ENCODE measurements at regions not wholly inside any gene's neighbourhood (a gene's known extent, or its start where the extent isn't known, plus 50 kb on each side); places are given as distances from the start of the nearest gene placed in this dataset.

DNA sequence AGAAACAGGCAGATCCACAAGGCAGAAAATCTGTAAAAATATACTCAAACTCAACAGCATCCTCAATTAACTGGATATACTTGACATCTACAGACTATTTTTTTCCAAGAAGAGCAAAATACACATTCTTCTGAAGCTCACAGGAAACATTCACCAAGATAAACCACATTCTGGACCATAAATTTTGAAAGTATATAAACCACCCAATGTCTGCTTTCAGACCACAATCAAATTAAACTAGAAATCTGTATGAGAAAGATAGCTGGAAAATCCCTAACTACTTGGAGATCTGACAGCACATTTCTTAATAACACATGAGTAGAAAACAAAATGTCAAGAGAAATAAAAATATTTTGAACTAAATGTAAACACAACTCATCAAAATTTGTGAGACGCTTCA lies 195.5 kb downstream of the ERMARD start:
- no peak for DNase-seq (ENCODE audit: low read depth)

DNA sequence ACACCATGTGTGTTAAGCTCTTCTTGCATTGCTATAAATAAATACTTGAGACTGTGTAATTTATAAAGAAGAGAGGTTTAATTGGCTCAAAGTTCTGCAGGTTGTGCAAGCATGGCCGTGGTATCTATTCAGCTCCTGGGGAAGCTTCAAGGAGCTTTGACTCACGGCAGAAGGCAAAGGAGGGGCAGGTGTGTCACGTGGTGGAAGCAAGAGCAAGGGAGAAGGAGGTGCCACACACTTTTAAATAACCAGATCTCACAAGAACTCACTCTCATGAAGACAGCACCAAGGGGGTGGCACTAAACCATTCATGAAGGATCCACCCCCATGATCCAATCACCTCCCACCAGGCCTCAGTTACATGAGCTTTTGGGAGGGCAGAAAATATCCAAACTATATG lies 193.7 kb downstream of the ERMARD start:
- no peak for DNase-seq (ENCODE audit: low read depth)

DNA sequence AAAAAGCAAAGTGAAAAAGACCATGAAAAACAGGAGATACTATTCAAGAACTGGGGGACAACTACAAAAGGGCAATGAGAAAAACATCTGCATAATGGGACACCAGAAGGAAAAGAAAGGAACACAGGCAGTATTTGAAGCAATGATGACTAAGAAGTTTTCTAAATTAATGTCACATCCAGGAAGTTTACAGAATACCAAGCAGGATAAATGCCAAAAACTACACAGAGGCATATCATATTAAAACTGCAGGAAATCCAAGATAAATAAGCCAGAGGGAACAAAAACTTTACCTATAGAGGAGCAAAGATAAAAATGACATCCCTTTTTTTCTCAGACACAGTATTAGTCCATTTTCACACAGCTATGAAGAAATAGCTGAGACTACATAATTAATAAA lies 193.0 kb downstream of the ERMARD start:
- no peak for DNase-seq (ENCODE audit: low read depth)

DNA sequence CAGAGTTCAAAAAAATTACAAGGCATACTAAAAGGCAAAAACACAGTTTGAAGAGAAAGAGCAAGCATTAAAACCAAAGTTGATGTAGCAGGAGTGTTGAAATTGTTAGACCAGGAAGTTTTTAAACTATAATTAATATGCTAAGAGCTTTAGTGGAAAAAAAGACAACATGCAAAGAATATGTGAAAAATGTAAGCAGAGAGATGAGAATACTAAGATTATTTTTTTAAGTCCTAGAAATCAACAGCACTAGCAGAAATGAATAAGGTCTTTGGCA lies 192.6 kb downstream of the ERMARD start:
- no peak for DNase-seq (ENCODE audit: low read depth)

DNA sequence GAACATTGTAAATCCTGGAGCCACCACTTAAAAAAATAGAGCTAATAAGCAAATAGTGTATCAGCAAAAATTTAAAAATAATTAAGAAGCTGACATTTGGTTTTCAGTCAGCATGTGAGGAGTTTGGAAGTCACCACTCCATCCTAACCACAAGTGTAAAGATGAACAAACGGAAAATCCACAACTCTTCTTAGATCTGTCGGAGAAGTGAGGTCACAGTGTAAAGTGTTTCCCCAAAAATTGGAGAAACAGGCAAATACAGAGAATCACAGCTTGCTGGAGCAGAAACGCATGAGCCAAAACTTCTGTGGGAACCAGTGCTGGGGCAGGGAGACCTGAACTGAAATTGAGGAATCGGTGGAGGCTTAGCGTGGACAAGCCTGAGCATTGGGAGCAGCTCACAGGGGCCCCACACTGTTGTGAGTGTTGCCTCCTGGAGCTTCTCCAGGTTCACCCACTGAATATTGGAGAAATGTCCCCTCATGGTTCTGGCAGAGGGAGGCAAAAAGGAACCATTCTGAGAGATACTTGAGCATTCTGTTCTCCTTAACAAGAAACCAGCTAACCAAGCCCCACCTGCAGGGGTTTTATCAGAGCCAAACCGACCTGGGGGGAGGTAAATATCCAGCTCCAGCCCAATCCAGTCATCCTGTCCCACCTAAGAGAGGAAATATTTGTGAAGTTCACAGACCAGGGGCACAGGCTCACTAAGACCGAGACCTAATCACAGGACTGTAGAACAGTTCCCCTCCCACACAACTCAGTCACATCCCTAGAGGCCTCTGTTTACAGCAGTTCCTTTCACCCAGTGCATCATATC lies 192.0 kb downstream of the ERMARD start:
- DNase-seq (ENCODE audit: low read depth): no peak

DNA sequence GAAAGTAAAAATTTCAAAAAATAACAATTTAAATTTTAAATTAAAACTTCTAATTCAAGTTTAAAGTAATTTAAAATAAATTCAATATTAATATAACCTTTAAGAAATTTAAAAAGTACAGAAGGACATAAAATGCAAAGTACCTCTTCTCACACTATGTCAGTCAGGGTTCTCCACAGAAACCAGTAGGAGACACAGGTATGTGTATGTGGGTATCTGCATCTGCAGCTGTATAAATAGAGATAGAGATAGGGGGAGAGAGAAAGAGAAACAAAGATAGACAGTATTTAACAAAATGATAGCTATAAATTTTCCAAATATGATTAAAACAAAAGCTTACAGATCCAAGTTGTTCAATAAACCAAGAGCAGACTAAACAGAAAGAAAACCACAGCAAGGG lies 190.8 kb downstream of the ERMARD start:
- DNase-seq (ENCODE audit: low read depth): no peak

DNA sequence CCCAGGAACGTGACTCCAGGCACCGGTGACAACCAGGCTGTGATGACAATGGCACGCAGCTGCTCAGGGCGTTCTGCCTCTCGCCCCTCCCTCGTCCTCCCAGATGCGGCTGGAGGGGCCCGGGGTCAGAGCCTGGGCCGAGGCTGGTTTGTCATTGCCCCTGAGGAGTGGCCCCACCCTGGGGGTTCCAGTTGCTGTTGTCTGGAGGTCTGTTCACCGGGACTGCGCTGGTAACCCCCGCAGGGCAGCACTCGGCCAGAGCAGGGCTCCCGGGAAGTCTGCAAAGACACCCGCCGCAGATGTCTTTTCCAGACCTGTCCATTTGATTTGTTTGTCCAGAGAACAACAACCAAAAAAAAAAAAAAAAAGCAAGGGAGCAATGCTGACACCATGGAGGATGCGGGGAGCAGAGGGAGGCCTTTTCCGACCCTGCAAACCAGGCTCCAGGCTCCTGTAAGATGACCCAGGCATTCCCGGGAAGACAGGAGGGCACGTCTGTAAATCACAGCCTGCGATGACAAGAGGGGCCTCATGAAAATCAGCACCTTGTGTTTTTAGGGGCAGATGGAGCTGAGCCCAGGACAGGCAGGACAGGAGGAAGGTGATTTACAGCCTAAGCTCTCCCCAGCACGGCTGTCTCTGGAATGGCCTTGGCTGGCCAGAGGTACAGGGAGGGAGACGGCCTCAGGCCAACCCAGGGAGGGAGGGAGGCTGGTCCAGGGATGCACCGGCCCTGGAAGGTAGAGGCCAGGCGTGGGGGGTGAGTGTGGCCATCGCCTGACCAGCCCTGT lies 189.3 kb downstream of the ERMARD start:
- DNase-seq (ENCODE audit: low read depth): no peak

DNA sequence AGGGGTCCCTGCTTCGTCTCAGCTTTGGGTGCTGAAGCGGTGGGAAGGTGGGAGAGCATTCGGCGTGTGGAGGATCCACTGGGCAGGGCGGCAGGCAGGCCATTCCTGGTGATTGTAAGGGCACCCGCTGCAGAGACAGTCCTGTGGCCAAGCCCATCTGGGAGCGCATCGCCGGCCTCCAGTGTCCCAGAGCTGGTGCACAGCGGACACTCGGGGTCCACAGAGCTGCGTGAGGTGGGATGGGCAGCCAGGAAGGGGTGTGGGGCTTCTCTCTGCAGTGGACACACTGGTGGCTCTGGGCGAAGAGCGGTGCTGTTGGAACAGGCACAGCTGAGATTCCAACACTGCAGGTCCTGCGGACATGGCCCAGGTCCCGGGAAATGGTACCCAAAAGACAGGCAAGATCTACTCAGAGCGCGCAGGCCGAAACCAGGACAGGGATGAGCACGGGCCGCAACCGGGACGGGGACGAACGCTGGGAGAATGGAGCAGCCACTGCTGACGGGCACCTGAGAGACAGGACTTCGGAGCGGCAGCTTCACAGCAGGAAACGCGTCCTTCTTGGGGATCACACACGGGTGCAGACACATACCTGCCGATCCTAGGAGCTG lies 188.2 kb downstream of the ERMARD start:
- no peak for DNase-seq (ENCODE audit: low read depth)

DNA sequence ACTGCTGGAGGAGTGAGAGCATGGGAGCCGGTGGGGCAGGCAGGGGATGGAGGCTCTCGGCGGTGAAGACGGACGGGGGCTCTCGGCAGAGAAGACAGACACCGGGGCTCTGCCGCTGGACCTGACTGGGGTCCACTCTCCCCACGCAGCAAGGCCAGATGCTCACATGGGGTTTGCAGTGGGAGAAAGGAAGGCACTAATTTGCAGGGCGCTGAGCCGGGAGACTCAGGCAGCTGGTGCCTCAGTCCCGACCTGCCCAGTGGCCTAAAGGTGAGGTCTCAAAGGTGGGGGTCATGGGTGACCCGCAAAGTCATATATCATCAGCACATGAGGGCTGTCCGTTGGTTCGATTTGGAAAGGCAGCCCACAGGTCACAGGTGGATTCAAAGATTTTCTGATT lies 187.3 kb downstream of the ERMARD start:
- no peak for DNase-seq (ENCODE audit: low read depth)

DNA sequence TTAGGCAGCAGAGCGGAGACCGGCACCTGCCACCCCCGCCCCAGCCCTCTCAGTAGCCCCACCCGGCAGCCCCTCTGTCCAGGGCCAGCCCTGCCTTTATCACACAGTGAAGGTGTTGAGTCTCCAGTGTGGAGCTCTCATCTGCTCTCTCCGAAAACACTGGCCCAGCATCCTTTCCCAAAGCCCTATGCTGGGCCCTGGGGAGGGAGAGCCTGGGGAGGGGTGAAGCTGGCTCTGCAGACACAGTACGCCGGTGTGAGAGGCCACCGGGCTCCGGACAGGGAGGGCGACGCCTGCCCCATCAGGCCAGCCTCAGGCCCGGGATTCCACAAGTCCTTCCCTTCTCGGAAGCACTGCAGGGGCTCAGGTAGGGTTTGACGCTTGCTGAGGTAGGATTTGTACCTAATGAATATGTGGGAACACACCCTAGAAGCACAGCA lies 186.9 kb downstream of the ERMARD start:
- no peak for DNase-seq (ENCODE audit: low read depth)

DNA sequence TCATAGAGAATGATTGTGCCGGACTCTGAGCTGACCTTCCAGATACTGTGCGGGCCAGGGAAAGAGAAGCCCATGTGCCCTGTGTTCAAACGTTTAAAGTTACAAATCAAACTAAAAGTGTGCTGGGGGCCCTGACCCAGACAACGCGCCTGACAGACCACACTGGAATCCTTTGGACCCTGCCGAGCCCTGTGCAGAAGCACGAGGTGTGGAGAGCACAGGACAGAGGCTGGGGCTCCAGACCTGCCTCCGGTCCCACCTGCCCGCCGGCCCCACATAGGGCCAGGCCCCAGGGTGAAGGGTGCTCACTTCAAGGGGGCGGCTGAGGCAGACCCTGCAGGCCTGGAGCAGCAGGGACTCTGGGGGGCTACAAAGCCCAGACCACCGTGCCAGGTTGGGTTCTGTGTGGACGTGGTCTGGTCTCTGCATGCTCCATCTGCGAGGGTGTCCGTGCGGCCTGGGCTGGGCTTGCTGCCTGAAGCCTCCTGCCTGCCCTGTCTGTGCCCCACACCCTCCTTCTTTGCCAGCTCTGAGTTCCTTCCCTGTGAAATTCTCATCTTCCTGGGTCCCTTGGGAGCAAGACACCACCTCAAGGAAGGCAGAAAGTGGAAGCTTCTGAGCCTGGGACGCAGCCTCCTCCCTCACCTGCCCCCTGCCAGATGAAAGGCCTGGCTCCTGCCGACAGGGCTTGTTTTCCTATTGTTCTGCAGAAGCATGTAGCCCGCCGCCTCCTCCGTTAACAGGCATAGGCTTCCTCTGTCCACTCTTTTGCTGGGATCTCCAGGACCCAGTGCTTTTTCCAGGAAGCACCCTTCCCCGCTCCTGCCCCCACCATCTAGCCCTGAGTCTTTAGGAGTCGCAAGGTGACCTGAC lies 186.2 kb downstream of the ERMARD start:
- DNase-seq (ENCODE audit: low read depth): no peak

DNA sequence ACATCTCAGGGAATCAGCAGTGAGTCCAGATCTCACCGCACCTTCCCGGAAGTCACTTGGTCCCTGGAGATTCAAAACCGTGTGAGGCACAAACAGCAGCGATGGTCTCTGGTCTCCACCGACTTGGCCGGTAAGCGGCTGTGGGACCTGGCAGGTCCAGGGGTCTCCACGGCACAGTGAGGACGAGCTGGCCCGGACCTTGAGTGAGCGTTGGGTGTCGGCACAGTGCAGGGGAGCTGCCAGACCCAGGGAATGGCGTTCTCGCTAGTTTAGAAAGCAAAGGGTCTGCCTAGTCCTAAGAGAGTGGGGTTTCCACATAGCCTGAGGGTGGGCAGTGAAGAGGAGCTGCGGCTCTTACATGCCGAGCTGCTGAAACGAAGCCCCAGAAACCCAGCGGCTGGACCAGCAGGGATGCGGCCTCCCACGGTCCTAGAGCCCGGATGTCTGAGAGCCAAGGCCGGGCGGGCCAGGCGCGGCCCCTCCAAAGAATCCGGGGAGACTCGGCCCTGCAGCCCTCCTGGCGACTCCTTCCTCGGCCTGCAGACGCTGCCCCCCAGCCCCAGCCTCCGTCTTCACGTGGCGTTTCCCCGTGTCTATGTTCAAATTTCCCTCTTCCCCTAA lies 185.0 kb downstream of the ERMARD start:
- no peak for DNase-seq (ENCODE audit: low read depth)

DNA sequence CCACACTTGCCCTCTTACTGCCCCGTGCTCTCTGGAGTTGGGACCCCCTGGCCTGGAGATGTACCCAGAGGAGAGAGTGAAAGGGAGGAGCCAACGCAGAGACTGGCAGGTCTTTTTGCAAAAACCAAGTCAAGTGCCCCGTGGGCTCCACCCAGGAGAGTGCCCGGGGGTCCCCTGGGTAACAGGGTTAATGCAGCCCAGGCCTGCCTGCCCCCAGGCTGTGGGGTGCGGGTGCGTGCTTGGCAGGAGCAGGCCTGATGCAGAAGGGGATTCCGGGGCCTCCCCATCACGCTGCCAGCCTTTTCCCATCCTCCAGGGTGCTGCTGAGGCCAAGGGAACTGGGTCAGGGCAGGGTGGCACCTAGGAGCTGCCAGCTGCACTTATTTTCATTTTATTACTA lies 184.4 kb downstream of the ERMARD start:
- no peak for DNase-seq (ENCODE audit: low read depth)

DNA sequence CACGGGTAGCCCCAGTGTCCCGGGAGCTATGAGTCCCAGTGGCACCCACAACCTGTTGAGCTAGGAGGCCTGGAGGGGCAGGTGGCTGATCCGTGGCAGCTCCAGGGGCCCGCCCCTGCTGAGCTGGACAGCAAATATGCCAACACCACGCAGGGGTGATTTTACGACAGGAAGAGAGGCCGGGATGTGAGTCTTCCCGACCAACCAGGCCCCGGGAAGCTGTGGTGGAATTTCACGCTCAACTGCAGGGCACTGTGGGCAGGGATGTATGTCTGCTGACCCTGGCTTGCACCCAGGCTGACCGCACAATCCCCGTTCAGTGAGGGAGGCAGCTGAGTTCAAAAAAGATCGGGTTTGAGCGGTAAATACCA lies 183.9 kb downstream of the ERMARD start:
- DNase-seq (ENCODE audit: low read depth): no peak

DNA sequence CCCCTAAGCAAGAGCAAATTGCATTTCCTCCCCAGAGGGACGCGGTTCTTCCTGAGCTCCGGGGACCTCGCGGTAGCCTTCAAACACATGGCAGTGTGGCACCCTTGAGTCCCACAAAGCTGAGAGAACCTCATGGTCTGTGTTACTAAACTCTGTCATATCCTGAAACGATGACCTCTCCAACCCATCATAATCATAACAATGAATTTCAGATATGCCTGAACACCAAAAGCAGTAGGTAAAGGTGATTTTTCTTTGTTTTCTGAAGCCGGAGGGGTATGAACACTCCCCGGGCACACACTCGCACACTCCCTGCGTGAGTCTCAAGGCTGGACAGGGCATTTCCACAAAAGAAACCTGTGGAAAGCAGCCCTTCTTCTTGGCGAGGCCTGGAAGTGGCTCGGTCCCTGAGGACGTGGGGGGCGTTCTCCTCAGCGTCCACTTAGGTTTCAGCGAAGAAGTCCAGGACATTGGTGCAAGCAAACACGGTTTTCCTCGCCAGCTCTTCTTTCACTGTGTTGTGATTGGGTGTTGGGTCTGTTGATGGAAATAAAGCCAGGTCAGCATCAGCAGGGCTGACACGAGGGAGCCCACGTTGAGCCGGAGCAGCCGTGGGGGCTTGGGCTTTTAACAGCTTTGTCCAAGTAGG lies 183.4 kb downstream of the ERMARD start:
- DNase-seq (ENCODE audit: low read depth): no peak

DNA sequence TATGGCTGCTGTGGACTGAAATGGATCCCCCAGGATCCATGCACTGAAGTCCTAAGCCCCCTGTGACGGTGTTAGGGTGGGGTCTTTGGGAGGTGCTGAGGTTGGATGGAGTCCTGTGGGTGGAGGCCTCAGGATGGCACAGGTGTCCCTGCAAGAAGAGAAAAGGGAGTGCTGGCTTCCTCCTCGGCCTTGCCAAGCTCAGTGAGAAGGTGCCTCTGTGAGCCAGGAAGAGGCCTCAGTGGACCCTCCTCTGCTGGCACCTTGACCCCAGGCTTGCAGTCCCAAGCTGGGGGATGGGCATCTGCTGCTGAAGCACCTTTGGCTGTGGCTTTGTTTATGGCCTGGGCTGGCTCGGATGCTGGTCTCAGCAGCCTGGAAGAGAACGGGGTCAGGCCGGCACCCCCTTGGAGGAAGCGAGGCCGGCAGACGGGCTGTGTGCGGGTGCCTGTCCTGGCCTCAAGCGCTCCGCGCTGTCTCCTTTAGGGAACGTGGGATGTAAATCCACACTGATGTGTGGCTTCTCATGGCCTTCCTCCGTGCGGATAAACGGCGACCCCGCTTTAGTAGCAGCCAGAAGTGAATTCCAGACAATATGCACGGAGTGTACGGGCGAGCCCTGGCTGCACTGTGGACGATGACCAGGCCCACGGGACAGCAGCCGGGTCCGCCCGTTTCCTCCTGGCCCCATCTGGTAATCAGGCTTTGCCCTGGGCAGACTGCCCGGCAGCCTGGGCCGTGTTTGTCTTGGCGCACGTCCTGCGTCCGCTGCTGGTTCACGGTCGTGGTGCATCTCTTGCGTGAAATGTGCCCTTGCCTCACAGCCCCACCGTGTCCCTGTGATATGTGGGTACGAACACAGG lies 182.6 kb downstream of the ERMARD start:
- DNase-seq (ENCODE audit: low read depth): no peak

DNA sequence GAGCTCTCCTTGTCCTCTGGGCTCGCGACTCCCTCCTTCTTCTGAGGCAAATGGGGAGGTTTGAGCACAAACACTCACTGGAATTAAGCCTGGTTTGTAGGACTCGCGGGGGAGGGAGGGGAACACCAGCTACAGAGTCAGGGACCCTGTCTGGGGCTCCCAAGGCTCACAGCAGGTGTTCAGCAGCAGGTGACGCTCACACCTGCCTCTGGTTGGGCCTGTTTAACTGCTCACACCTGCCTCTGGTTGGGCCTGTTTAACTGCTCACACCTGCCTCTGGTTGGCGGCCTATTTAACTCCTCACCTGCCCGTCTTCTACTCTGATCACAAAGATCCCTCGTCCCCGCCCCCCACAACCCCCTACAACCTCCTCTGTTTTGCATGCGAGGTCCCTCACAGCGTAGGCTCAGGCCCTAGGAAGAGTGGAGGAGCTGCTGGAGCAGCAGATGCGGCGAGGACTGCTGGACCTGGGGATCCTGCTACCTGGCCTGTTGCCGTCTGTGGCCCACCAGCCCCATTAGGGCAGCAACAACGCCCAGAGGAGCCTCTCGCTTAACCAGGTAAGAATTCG lies 181.9 kb downstream of the ERMARD start:
- DNase-seq (ENCODE audit: low read depth): no peak

DNA sequence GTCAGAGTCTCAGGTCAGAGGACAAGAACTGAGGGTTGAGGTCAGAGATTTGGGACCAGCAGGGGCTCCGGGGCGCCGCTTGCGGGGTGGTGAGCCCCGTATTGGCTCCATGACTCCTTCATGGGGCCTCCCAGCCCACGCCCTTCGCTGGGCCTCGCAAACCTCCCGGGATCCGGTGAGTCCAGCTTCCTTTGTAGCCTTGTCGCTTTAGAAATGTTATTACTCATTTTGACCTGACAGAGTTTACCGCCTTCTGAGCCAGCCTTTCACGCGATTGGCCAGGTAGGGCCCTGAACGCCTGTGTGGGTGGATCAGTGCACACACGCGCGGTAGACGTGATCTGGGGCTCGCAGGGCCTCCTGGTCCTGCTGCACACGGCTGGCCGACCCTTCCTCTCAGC lies 181.1 kb downstream of the ERMARD start:
- no peak for DNase-seq (ENCODE audit: low read depth)

DNA sequence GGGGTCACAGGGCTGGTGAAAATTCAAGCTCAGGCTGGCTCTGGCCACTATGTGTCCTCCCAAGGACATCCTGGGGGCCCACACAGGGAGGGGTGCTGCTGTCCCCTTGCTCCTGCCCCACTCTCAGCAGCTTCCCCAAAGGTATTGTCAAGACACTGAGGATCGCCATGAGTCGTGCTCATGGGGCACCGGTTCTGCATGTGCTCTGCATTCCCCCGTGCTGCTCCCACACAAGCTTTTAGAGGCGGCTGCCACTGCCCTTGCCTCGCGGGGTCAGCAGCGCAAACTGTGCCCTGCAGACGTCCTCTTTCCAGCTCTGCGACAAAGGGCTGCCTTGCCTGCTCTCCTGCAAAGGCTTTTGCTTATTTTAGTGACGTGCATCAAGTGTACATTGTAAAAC lies 179.8 kb downstream of the ERMARD start:
- DNase-seq (ENCODE audit: low read depth): no peak

DNA sequence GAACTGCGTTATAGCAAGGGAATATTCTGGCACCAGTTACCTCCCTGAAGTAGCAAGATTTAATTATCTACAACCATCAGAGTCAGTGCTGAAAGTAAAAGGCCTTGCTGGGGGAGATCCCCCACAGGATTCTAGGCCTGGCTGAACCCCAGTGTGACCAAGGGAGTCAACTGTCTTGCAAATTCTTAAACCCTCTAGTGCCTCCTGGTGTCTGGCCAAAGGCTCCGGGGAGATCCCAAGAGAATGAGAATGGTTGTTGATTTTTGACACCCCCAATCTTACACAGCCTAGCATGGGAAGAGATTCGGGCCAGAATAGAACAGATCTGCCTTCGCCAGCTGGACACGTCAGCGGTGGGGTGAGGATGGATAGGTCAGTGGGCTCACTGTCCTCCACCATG lies 179.4 kb downstream of the ERMARD start:
- DNase-seq (ENCODE audit: low read depth): no peak
